Tibial nerve (tissue), 4 donors: ENCODE measurements at regions not wholly inside any gene's neighbourhood (a gene's known extent, or its start where the extent isn't known, plus 50 kb on each side); places are given as distances from the start of the nearest gene placed in this dataset.

Experiments
- CTCF ChIP-seq, 5 experiments: fragments of 200-600 bp in 3 of 5; fragments of 450-650 bp in 2 of 5; sonication (generic) in 3 of 5; IDR thresholded peaks; one replicate each; pipeline ENCODE4 v1.5.1; 2016 to 2019; ENCODE audit warnings: antibody characterized with exemption in 5 of 5, mild to moderate bottlenecking in 3 of 5, moderate library complexity in 2 of 5
- EP300 ChIP-seq, 2 donors: sonication (generic); formaldehyde crosslinking; IDR thresholded peaks; one replicate each; pipeline ENCODE4 v1.6.1; 2017; ENCODE audit warnings: antibody characterized with exemption in 2 of 2, mild to moderate bottlenecking in 1 of 2
- POLR2A ChIP-seq, 2 donors: fragments of 450-650 bp; IDR thresholded peaks; one replicate each; pipeline ENCODE4 v1.6.1; 2017; ENCODE audit warnings: antibody characterized with exemption in 2 of 2, mild to moderate bottlenecking in 2 of 2, moderate library complexity in 2 of 2

- no peak for TF ChIP-seq CTCF (IDR thresholded peaks at IDR 0.05)
- TF ChIP-seq EP300 (IDR thresholded peaks at IDR 0.05): no peak
- no peak for TF ChIP-seq POLR2A (IDR thresholded peaks at IDR 0.05)
These were observed 106.8 kb upstream of the MAMLD1 start for GRCh38 chrX:150256297-150256650.
